RWPE2 (cell line): ENCODE measurements at regions not wholly inside any gene's neighbourhood (a gene's known extent, or its start where the extent isn't known, plus 50 kb on each side); places are given as distances from the start of the nearest gene placed in this dataset.

ENCODE experiments used
- ATAC-seq: fragments of 200-7000 bp; cut with Tn5 transposase; 3 replicates; pipeline ENCODE4 v1.9.1; 2021; ENCODE audit warnings: low read depth
- DNase-seq: peaks from one replicate; pipeline ENCODE4 v3.0.0-alpha.2; 2020; ENCODE audit warnings: low spot score
- H3K27ac ChIP-seq: fragments of 450-650 bp; 2 replicates; pipeline ENCODE4 v1.5.1; 2017; ENCODE audit warnings: mild to moderate bottlenecking; ENCODE audit not compliant: poor library complexity, severe bottlenecking
- H3K27me3 ChIP-seq: fragments of 250-450 bp; sonication (Bioruptor Pico); 2 replicates; pipeline ENCODE4 v1.5.1; 2021; ENCODE audit warnings: mild to moderate bottlenecking, moderate library complexity; ENCODE audit not compliant: insufficient read depth, poor library complexity, severe bottlenecking
- H3K36me3 ChIP-seq: fragments of 250-450 bp; sonication (Bioruptor Pico); 2 replicates; pipeline ENCODE4 v1.5.1; 2020; ENCODE audit warnings: low read depth, mild to moderate bottlenecking, moderate library complexity
- H3K4me1 ChIP-seq: fragments of 250-450 bp; sonication (Bioruptor Pico); 2 replicates; pipeline ENCODE4 v1.5.1; 2021; ENCODE audit warnings: mild to moderate bottlenecking, moderate library complexity; ENCODE audit not compliant: insufficient read depth, poor library complexity, severe bottlenecking
- H3K4me3 ChIP-seq: fragments of 250-450 bp; sonication (Bioruptor Pico); 2 replicates; pipeline ENCODE4 v1.5.1; 2021; ENCODE audit warnings: mild to moderate bottlenecking, moderate library complexity; ENCODE audit not compliant: severe bottlenecking
- H3K9me3 ChIP-seq: fragments of 250-450 bp; sonication (Bioruptor Pico); 2 replicates; pipeline ENCODE4 v1.5.1; 2021; ENCODE audit warnings: mild to moderate bottlenecking, moderate library complexity; ENCODE audit not compliant: severe bottlenecking
- CTCF ChIP-seq: fragments of 450-650 bp; IDR thresholded peaks from one replicate; pipeline ENCODE4 v1.5.1; 2017; ENCODE audit warnings: mild to moderate bottlenecking, moderate library complexity; ENCODE audit not compliant: poor library complexity, severe bottlenecking

GRCh38 chr1:5812295-5812694, 179.9 kb downstream of the NPHP4 start:
- ATAC-seq, result no peak
- no peak for TF ChIP-seq CTCF

GRCh38 chr1:5811419-5811818, 180.8 kb downstream of the NPHP4 start:
- H3K27me3 ChIP-seq, result no peaks in the 10 kb centered on the region

More at GRCh38 chr1:5812295-5812694, 179.9 kb downstream of the NPHP4 start:
- Histone ChIP-seq H3K9me3 (no peaks in the 10 kb centered on the region), H3K27ac (no peak overlapping the region), H3K4me3 (no peak overlapping the region), H3K4me1 (no peaks in the 10 kb centered on the region), H3K27me3 (no peaks in the 10 kb centered on the region), H3K36me3 (no peaks in the 10 kb centered on the region)
- no peak for DNase-seq

GRCh38 chr1:5810553-5811270, 181.5 kb downstream of the NPHP4 start:
- no peak overlapping the region for H3K27ac ChIP-seq
- H3K4me3 ChIP-seq, result no peak overlapping the region
- H3K27me3 ChIP-seq, result no peaks in the 10 kb centered on the region
- no peaks in the 10 kb centered on the region for H3K4me1 ChIP-seq
- no peaks in the 10 kb centered on the region for H3K36me3 ChIP-seq
- TF ChIP-seq CTCF, result no peak
- DNase-seq (no peak), ATAC-seq (no peak)
- no peaks in the 10 kb centered on the region for H3K9me3 ChIP-seq

More at GRCh38 chr1:5811419-5811818, 180.8 kb downstream of the NPHP4 start:
- TF ChIP-seq CTCF, result no peak
- ATAC-seq (no peak), DNase-seq (no peak)
- Histone ChIP-seq H3K27ac (no peak overlapping the region), H3K4me3 (no peak overlapping the region), H3K36me3 (no peaks in the 10 kb centered on the region), H3K9me3 (no peaks in the 10 kb centered on the region), H3K4me1 (no peaks in the 10 kb centered on the region)

GRCh38 chr1:5810131-5810530, 182.1 kb downstream of the NPHP4 start:
- no peaks in the 10 kb centered on the region for H3K36me3 ChIP-seq
- ATAC-seq (no peak), DNase-seq (no peak)
- H3K27ac ChIP-seq, result no peak overlapping the region
- no peak for TF ChIP-seq CTCF
- H3K27me3 ChIP-seq, result no peaks in the 10 kb centered on the region
- H3K9me3 ChIP-seq, result no peaks in the 10 kb centered on the region
- no peak overlapping the region for H3K4me3 ChIP-seq
- no peaks in the 10 kb centered on the region for H3K4me1 ChIP-seq

- no peaks in the 10 kb centered on the region for H3K27me3 ChIP-seq
- DNase-seq (no peak), ATAC-seq (no peak)
- no peaks in the 10 kb centered on the region for H3K36me3 ChIP-seq
- no peaks in the 10 kb centered on the region for H3K9me3 ChIP-seq
- no peak overlapping the region for H3K4me3 ChIP-seq
- no peaks in the 10 kb centered on the region for H3K4me1 ChIP-seq
- TF ChIP-seq CTCF, result no peak
- no peak overlapping the region for H3K27ac ChIP-seq
These were observed 182.9 kb downstream of the NPHP4 start for GRCh38 chr1:5809207-5809788.
